HEK293 (cell line): ENCODE measurements at regions not wholly inside any gene's neighbourhood (a gene's known extent, or its start where the extent isn't known, plus 50 kb on each side); places are given as distances from the start of the nearest gene placed in this dataset.

Source experiments
- ATF2 ChIP-seq: fragments of 450-650 bp; formaldehyde crosslinking; IDR thresholded peaks from 2 replicates; pipeline ENCODE4 v1.5.1; 2016; ENCODE audit warnings: missing biosample characterization, missing genetic modification characterization, low read depth
- CTCF ChIP-seq: fragments of 450-650 bp; formaldehyde crosslinking; IDR thresholded peaks from 2 replicates; pipeline ENCODE4 v1.5.1; 2016; ENCODE audit warnings: missing biosample characterization, missing genetic modification characterization
- MEIS1 ChIP-seq: sonication (generic); formaldehyde crosslinking; IDR thresholded peaks from 2 replicates; pipeline ENCODE4 v1.8.1; 2022; ENCODE audit warnings: missing genetic modification reagents, mild to moderate bottlenecking, borderline replicate concordance
- PATZ1 ChIP-seq: fragments of 450-650 bp; formaldehyde crosslinking; IDR thresholded peaks from 2 replicates; pipeline ENCODE4 v1.5.1; 2016; ENCODE audit warnings: missing biosample characterization, missing genetic modification characterization
- REST ChIP-seq: fragments of 450-650 bp; formaldehyde crosslinking; IDR thresholded peaks from 2 replicates; pipeline ENCODE4 v1.5.1; 2016; ENCODE audit warnings: missing biosample characterization, missing genetic modification characterization
- ZFP37 ChIP-seq: fragments of 450-650 bp; formaldehyde crosslinking; IDR thresholded peaks from 2 replicates; pipeline ENCODE4 v1.5.1; 2016; ENCODE audit warnings: missing biosample characterization, missing genetic modification characterization
- ZNF394 ChIP-seq: fragments of 450-650 bp; formaldehyde crosslinking; IDR thresholded peaks from 2 replicates; pipeline ENCODE4 v1.5.1; 2016; ENCODE audit warnings: missing biosample characterization, missing genetic modification characterization, mild to moderate bottlenecking, moderate library complexity, borderline replicate concordance
- ZNF416 ChIP-seq: fragments of 450-650 bp; formaldehyde crosslinking; IDR thresholded peaks from 2 replicates; pipeline ENCODE4 v1.5.1; 2016; ENCODE audit warnings: missing biosample characterization, missing genetic modification characterization
- ZNF549 ChIP-seq: fragments of 450-650 bp; IDR thresholded peaks from 2 replicates; pipeline ENCODE4 v1.5.1; 2018; ENCODE audit warnings: missing biosample characterization, missing genetic modification characterization, mild to moderate bottlenecking, inconsistent platforms, moderate library complexity
- TF ChIP-seq, protein P1 (sequence below): fragments of 450-650 bp; formaldehyde crosslinking; IDR thresholded peaks from 2 replicates; pipeline ENCODE4 v1.5.1; 2016; ENCODE audit warnings: missing biosample characterization, missing genetic modification characterization

DNA sequence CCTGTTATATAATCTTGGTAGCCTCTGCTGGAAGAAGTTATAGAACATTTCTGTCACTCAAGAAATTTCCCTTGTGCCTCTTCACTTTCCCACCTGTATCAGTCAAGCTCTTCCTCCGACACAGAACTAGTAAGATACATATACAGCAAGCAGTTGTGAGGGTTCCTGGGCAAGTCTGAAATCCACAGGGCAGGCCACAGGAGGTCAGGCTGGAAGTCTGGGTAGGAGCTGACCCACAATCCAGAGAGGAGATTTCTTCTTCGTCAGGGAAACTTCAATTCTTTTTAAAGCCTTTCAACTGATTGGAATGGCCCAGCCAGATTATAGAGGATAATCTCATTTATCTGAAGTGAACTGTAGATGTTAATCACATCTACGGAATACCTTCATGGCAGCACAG lies 96.4 kb upstream of the FMN2 start:
- TF ChIP-seq MEIS1 (CRISPR knock-in tag) (no peak), PATZ1 (no peak), CTCF (tag by site-specific recombination) (no peak), ZNF549 (tag by site-specific recombination) (no peak), REST (tag by site-specific recombination) (no peak), ZNF416 (tag by site-specific recombination) (no peak), ZNF394 (tag by site-specific recombination) (no peak), ZFP37 (no peak), ATF2 (no peak)
- TF ChIP-seq, protein P1, sequence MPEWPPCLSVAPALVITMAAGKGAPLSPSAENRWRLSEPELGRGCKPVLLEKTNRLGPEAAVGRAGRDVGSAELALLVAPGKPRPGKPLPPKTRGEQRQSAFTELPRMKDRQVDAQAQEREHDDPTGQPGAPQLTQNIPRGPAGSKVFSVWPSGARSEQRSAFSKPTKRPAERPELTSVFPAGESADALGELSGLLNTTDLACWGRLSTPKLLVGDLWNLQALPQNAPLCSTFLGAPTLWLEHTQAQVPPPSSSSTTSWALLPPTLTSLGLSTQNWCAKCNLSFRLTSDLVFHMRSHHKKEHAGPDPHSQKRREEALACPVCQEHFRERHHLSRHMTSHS (tag by site-specific recombination), result no peak
